ENCODE measurements at regions not wholly inside any gene's neighbourhood (a gene's known extent, or its start where the extent isn't known, plus 50 kb on each side); places are given as distances from the start of the nearest gene placed in this dataset.
"Not testable (repeated sequence)": the region's sequence is repeated elsewhere in the genome, so short reads cannot be mapped to it uniquely, and the experiment has no call there.

- Histone ChIP-seq H3K36me3 (no peaks in the 10 kb centered on the region), H3K9me3 (no peaks in the 10 kb centered on the region), H3K4me3 (no peak overlapping the region), H3K27me3 (replicated peaks; ENCODE audit: insufficient read depth) (no peaks in the 10 kb centered on the region), H3K27ac (no peak overlapping the region), H3K4me1 (replicated peaks) (no peaks in the 10 kb centered on the region)
- WGBS: 97% methylated on average over 4 of the region's 4 CpGs
- intact Hi-C loops (cut with DNase I): no loop called here
- TF ChIP-seq CTCF (IDR thresholded peaks at IDR 0.05) (no peak), POLR2AphosphoS5 (IDR thresholded peaks at IDR 0.05) (no peak), POLR2A (IDR thresholded peaks at IDR 0.05) (no peak)
- no peak for DNase-seq (ENCODE audit: low spot score)
Observed at GRCh38 chr9:19885608-19886007, 96.8 kb upstream of the SLC24A2 start.

- no peak overlapping the region for H3K4me3 ChIP-seq
- no peak for TF ChIP-seq POLR2A (IDR thresholded peaks at IDR 0.05)
- TF ChIP-seq CTCF (IDR thresholded peaks at IDR 0.05): no peak
- TF ChIP-seq POLR2AphosphoS5 (IDR thresholded peaks at IDR 0.05): no peak
- intact Hi-C loops (cut with DNase I): no loop called here
- H3K4me1 ChIP-seq (replicated peaks): no peaks in the 10 kb centered on the region
- 36% methylated on average over 2 of the region's 2 CpGs for whole genome bisulfite sequencing
- H3K27me3 ChIP-seq (replicated peaks; ENCODE audit: insufficient read depth): no peaks in the 10 kb centered on the region
- DNase-seq (ENCODE audit: low spot score): no peak
- H3K27ac ChIP-seq: no peak overlapping the region
- no peaks in the 10 kb centered on the region for H3K36me3 ChIP-seq
- no peaks in the 10 kb centered on the region for H3K9me3 ChIP-seq
Observed at GRCh38 chr9:19879062-19879461, 90.2 kb upstream of the SLC24A2 start.

GRCh38 chr9:19876569-19877316, 87.9 kb upstream of the SLC24A2 start:
- H3K4me3 ChIP-seq: no peak overlapping the region
- H3K4me1 ChIP-seq (replicated peaks): no peaks in the 10 kb centered on the region
- WGBS: 60% methylated on average over 3 of the region's 3 CpGs
- no peak for DNase-seq (ENCODE audit: low spot score)
- H3K9me3 ChIP-seq: no peaks in the 10 kb centered on the region
- intact Hi-C loops (cut with DNase I): no loop called here
- no peaks in the 10 kb centered on the region for H3K36me3 ChIP-seq
- no peaks in the 10 kb centered on the region for H3K27me3 ChIP-seq (replicated peaks; ENCODE audit: insufficient read depth)
- no peak overlapping the region for H3K27ac ChIP-seq
- no peak for TF ChIP-seq POLR2A (IDR thresholded peaks at IDR 0.05)
- no peak for TF ChIP-seq POLR2AphosphoS5 (IDR thresholded peaks at IDR 0.05)
- TF ChIP-seq CTCF (IDR thresholded peaks at IDR 0.05): no peak

GRCh38 chr9:19875291-19875920, 86.6 kb upstream of the SLC24A2 start:
- no peak for TF ChIP-seq POLR2AphosphoS5 (IDR thresholded peaks at IDR 0.05)
- no peak for TF ChIP-seq CTCF (IDR thresholded peaks at IDR 0.05)
- TF ChIP-seq POLR2A (IDR thresholded peaks at IDR 0.05): no peak
- Histone ChIP-seq H3K27ac (no peak overlapping the region), H3K4me1 (replicated peaks) (no peaks in the 10 kb centered on the region), H3K9me3 (no peaks in the 10 kb centered on the region), H3K36me3 (no peaks in the 10 kb centered on the region), H3K4me3 (no peak overlapping the region), H3K27me3 (replicated peaks; ENCODE audit: insufficient read depth) (no peaks in the 10 kb centered on the region)
- WGBS: 90% methylated on average over 5 of the region's 5 CpGs
- intact Hi-C loops (cut with DNase I): no loop called here
- no peak for DNase-seq (ENCODE audit: low spot score)

GRCh38 chr9:19873188-19873587, 84.4 kb upstream of the SLC24A2 start:
- DNase-seq (ENCODE audit: low spot score); H3K4me1 ChIP-seq (replicated peaks); H3K27me3 ChIP-seq (replicated peaks; ENCODE audit: insufficient read depth); H3K9me3 ChIP-seq; H3K4me3 ChIP-seq; intact Hi-C loops (cut with DNase I); H3K27ac ChIP-seq; H3K36me3 ChIP-seq: not testable (repeated sequence)
- WGBS: 96% methylated on average over 2 of the region's 2 CpGs

All from prostate gland (tissue), 2 donors.